ENCODE measurements at regions not wholly inside any gene's neighbourhood (a gene's known extent, or its start where the extent isn't known, plus 50 kb on each side); places are given as distances from the start of the nearest gene placed in this dataset.

- H3K4me3 Mint-ChIP-seq, result no peak overlapping the region
- no peak for ATAC-seq
Measured at GRCh38 chr13:105151639-105152038, 1383.8 kb downstream of the EFNB2 start.

GRCh38 chr13:105147461-105147860 is 1388.0 kb downstream of the EFNB2 start:
- CTCF ChIA-PET, result no interaction called here
- TF ChIP-seq CTCF (IDR thresholded peaks at IDR 0.05), result no peak
- Mint-ChIP-seq H3K4me1 (ENCODE audit: low read depth) (no peaks in the 10 kb centered on the region), H3K4me3 (no peak overlapping the region), H3K36me3 (ENCODE audit: low read depth) (no peaks in the 10 kb centered on the region), H3K27me3 (peaks cover 3% of the 10 kb centered on the region), H3K9me3 (no peaks in the 10 kb centered on the region), H3K27ac (no peak overlapping the region)
- POLR2A ChIA-PET, result no interaction called here
- no peak for ATAC-seq
- intact Hi-C loops (cut with micrococcal nuclease), result no loop called here
- DNase-seq, result no peak

More at GRCh38 chr13:105151639-105152038, 1383.8 kb downstream of the EFNB2 start:
- H3K4me1 Mint-ChIP-seq (ENCODE audit: low read depth), result no peaks in the 10 kb centered on the region
- intact Hi-C loops (cut with micrococcal nuclease), result no loop called here
- TF ChIP-seq CTCF (IDR thresholded peaks at IDR 0.05), result no peak
- H3K36me3 Mint-ChIP-seq (ENCODE audit: low read depth), result no peaks in the 10 kb centered on the region
- H3K9me3 Mint-ChIP-seq, result no peaks in the 10 kb centered on the region
- no peak for DNase-seq
- ChIA-PET CTCF (interaction anchor here (1.3 kb wide), 1 partner anchor 12 kb away, joined by 4 read pairs; no protein-coding TSS in a partner anchor), POLR2A (no interaction called here)
- H3K27me3 Mint-ChIP-seq, result peaks cover 3% of the 10 kb centered on the region
- H3K27ac Mint-ChIP-seq, result no peak overlapping the region

- no peak for TF ChIP-seq CTCF (IDR thresholded peaks at IDR 0.05)
- intact Hi-C loops (cut with micrococcal nuclease), result no loop called here
- Mint-ChIP-seq H3K4me3 (no peak overlapping the region), H3K27ac (no peak overlapping the region), H3K4me1 (ENCODE audit: low read depth) (peaks cover 8% of the 10 kb centered on the region), H3K27me3 (no peaks in the 10 kb centered on the region), H3K9me3 (no peaks in the 10 kb centered on the region), H3K36me3 (ENCODE audit: low read depth) (no peaks in the 10 kb centered on the region)
- ChIA-PET POLR2A (no interaction called here), CTCF (no interaction called here)
- DNase-seq (no peak), ATAC-seq (no peak)
Measured at GRCh38 chr13:105144936-105145335, 1390.5 kb downstream of the EFNB2 start.

GRCh38 chr13:105144020-105144419 is 1391.4 kb downstream of the EFNB2 start:
- ATAC-seq (no peak), DNase-seq (no peak)
- no peak for TF ChIP-seq CTCF (IDR thresholded peaks at IDR 0.05)
- Mint-ChIP-seq H3K9me3 (no peaks in the 10 kb centered on the region), H3K36me3 (ENCODE audit: low read depth) (no peaks in the 10 kb centered on the region), H3K4me1 (ENCODE audit: low read depth) (peaks cover 17% of the 10 kb centered on the region), H3K27ac (no peak overlapping the region), H3K27me3 (no peaks in the 10 kb centered on the region), H3K4me3 (no peak overlapping the region)
- intact Hi-C loops (cut with micrococcal nuclease), result no loop called here
- ChIA-PET CTCF (no interaction called here), POLR2A (no interaction called here)

DNA sequence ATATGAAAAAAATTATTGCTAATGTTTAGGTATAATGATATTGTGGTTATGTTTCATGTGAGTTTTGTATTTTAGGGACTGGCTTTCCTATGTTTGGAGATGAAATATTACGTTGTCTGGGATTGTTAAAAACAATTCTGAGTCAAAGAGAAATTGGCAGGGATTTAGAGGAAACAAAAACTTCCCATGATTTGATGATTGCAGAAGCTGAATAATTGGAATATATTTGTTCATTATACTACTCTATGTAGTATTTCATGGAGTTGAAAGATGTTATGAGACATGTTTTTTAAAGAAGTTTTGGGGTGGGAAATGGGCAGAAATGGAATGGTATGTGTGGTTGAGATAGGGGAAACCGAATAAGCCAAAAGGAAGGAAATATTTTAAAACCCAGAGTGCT is 1392.9 kb downstream of the EFNB2 start:
- intact Hi-C loops (cut with micrococcal nuclease), result no loop called here
- CTCF ChIA-PET, result interaction anchor here (0.6 to 1.9 kb wide), 2 partner anchors 21 to 118 kb away, joined by 3 to 5 read pairs; no protein-coding TSS in a partner anchor
- Mint-ChIP-seq H3K36me3 (ENCODE audit: low read depth) (no peaks in the 10 kb centered on the region), H3K27ac (no peak overlapping the region), H3K4me1 (ENCODE audit: low read depth) (peaks cover 19% of the 10 kb centered on the region), H3K27me3 (no peaks in the 10 kb centered on the region), H3K9me3 (no peaks in the 10 kb centered on the region), H3K4me3 (no peak overlapping the region)
- DNase-seq (no peak), ATAC-seq (no peak)
- POLR2A ChIA-PET, result no interaction called here
- no peak for TF ChIP-seq CTCF (IDR thresholded peaks at IDR 0.05)

Data from activated CD8-positive, alpha-beta T cell treated with anti-CD3 and anti-CD28 coated beads for 36 hours (primary cell).